HG03097 (cell line): ENCODE measurements at regions not wholly inside any gene's neighbourhood (a gene's known extent, or its start where the extent isn't known, plus 50 kb on each side); places are given as distances from the start of the nearest gene placed in this dataset.
"Not testable (repeated sequence)": the region's sequence is repeated elsewhere in the genome, so short reads cannot be mapped to it uniquely, and the experiment has no call there.

Source experiments
- ATAC-seq: cut with Tn5 transposase; IDR thresholded peaks from one replicate; pipeline ENCODE4 v1.9.1; 2021; ENCODE audit not compliant: unreplicated experiment, low FRiP score

- no peak for ATAC-seq
These were observed 1599.1 kb downstream of the PCDH9 start for GRCh38 chr13:65631078-65631477.

GRCh38 chr13:65629926-65630325 lies 1600.2 kb downstream of the PCDH9 start:
- no peak for ATAC-seq

- ATAC-seq: no peak
These were observed 1607.0 kb downstream of the PCDH9 start for GRCh38 chr13:65623148-65623547.

GRCh38 chr13:65615506-65615905 lies 1614.6 kb downstream of the PCDH9 start:
- ATAC-seq: no peak

GRCh38 chr13:65613004-65613403 lies 1617.1 kb downstream of the PCDH9 start:
- no peak for ATAC-seq

GRCh38 chr13:65609350-65609749 lies 1620.8 kb downstream of the PCDH9 start:
- ATAC-seq: no peak

DNA sequence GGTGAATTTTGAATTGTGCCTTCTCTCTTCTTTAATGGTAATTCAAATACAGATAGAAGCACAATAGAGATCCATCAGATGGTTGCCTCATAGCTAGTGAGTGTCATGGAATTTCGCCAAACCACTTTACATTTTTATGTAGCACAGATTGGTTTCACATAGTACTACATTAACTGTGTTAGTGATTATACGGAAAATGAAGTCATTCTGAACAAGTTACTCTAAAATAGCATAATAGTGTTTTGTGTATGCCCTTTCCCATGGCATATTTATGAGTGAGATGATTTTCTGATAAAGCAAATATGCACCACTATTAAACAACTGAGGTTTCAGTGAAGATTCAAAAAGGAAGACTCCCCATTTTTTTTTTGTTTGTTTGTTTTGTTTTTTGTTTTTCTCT lies 1623.5 kb downstream of the PCDH9 start:
- no peak for ATAC-seq

DNA sequence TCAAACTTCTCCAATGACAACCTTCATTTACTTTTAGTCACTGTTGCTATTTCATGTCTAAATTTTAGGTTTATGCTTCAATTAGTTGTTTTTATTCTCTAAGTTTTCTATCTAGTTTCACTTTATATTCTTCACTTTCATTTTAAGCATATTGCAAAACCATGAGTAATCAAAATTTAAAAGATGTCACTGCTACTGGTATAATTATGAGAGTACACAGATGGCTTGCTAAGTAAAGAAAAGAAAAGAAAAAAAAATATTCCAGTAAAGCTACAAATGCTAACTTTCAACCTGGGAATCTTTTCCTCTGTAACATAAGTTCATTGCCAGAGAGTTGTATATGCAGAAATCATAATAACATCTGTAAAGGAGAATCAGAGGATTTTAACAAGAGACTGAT lies 1624.7 kb downstream of the PCDH9 start:
- no peak for ATAC-seq

DNA sequence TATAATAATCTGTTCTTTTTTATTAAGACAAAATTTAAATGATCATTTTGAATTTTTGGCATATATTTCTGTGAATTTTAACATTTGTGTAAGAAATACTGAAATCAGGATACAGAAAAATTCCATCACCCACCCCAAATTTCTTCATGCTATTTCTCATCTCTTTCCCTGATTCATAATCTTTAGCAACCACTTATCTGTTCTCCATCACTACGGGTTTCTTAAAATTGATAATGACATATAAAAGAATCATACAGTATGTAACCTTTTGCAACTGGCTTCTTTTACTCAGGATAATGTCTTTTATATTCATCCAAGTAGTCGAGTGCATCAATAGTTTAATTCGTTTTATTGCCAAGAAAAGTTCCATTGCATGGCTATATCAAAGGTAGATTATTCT lies 1627.0 kb downstream of the PCDH9 start:
- no peak for ATAC-seq

DNA sequence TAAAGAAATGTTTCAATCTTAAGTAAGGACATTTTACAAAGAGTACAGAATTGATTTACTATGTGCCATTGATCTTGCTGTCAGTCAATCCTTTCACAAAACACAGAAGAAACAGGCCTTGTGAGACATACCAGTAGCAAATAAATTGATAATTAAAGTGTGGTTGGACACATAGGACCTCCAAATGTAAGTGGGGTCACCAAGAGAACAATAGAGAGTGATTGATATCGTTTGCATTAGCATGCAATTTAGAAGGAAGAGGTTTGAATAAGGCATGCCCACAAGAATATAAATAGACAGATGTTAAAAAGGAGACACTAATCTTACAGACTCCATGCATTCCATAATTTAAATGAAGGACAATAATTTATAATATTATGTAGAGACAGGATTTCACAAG lies 1628.3 kb downstream of the PCDH9 start:
- ATAC-seq: no peak

- no peak for ATAC-seq
These were observed 1629.4 kb downstream of the PCDH9 start for GRCh38 chr13:65600702-65601101.

DNA sequence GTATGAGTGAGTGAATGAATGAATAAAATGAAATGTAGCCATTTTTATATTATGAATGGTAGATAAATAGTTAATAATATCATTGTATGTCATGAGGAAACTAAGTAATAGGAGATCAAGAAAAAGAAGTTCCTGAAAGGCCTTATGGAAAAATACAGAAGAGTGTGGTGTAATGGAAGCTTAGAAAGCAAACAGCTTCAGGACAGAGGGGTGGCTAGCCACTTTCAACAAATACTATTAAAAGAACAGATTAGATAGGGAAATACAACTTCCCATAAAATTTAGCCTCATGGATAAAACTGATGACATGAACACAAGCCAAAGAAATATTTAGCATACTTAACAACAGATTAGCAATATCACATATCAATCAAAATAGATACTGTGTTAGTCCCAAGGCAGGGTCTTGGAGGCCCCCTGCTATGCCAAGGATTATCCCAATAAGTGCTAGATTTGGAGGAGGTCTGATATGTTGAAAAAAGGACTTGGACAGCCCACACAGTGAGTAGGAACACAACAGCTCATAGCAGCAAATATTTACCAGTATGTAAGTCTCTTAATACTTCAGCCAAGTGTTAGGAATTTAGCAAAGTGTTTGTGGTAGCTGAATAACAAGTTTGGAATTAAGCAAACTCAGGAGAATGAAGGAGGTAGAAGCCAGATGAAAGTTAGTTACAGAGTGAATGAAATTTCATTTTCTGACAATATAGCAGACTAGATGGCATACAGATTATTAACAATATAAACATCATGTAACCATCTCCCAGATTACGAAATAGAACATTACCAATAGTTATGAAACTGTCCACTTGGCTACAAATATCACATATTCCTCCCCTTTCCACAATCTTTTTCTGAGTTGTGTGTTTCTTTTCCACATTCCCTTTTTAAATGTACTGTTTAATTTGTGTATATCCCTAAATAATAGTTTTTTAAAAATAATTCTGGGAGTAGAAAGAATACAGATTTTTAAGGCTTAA lies 1632.0 kb downstream of the PCDH9 start:
- ATAC-seq: no peak

DNA sequence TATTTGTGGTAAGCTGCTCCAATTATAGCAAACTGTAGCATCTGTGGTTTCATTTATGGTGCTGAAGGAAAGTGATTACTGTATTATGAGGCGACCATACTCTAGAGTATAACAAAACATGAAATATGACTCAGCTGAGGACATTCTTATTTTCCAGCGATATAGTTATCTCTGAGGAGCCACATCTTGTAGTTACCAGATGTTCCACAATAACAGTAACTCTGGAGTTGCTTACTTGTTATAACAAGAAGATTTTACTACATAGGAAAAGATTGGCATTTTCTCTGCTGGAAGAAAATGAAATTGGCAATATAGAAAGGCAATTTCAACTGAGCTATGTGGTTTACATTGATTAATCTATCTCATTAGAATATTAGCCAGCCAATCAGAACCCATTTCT lies 1634.2 kb downstream of the PCDH9 start:
- ATAC-seq: no peak

DNA sequence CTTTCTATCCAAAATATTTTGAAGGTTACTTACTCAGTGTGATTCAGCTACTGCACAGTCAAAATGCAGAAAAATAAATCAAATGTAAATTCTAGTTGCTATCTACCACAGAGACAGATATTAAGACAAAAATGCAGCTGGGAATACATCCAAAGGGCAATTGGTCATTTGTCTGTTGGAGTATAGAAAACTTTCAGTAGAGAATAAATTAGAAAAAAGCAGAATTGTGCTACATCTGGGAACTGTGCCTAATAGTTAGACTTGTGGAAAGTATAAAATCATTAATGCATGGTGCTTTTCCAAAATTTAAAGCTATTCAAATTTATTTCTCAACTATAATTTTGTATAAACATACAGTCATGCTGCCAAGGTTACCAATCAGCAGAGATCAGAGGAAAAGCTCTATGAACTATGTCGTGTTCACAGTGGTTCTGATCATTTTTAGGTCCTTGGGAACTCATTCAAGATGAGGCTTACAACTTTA lies 1635.8 kb downstream of the PCDH9 start:
- ATAC-seq: no peak

- ATAC-seq: no peak
These were observed 1636.8 kb downstream of the PCDH9 start for GRCh38 chr13:65593298-65593874.

GRCh38 chr13:65592731-65593130 lies 1637.4 kb downstream of the PCDH9 start:
- ATAC-seq: no peak

- no peak for ATAC-seq
These were observed 1644.8 kb downstream of the PCDH9 start for GRCh38 chr13:65585346-65585745.

- ATAC-seq: no peak
These were observed 1646.0 kb downstream of the PCDH9 start for GRCh38 chr13:65584126-65584525.

- ATAC-seq: no peak
These were observed 1648.0 kb downstream of the PCDH9 start for GRCh38 chr13:65582160-65582559.

DNA sequence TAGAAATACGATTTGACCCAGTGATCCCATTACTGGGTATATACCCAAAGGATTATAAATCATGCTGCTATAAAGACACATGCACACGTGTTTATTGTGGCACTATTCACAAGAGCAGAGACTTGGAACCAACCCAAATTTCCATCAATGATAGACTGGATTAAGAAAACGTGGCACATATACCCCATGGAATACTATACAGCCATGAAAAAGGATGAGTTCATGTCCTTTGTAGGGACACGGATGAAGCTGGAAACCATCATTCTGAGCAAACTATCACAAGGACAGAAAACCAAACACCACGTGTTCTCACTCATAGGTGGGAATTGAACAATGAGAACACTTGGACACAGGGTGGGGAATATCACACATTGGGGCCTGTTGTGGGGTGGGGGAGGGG lies 1665.6 kb downstream of the PCDH9 start:
- ATAC-seq: not testable (repeated sequence)

- no peak for ATAC-seq
These were observed 1667.8 kb downstream of the PCDH9 start for GRCh38 chr13:65562305-65562704.

DNA sequence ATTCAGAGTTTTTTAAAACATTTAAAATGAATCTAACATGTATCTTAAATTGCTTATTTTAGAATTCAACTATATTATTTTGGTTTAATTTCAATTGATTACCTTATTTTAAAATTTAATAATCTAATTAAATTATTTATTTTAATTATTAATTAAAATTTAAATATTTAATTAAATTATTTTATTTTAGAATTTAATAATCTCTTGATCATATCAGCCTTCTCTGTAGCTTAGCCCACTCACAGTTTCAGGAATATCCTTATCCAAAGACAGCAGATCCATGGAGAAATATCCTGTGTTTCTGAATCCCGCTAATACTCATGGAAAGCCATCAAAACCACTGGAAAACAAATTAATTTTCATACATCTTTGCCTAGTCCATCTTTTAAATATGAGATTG lies 1669.2 kb downstream of the PCDH9 start:
- ATAC-seq: no peak
